Activated T-cell treated with anti-CD3 and anti-CD28 coated beads for 48 hours (primary cell): ENCODE measurements at regions not wholly inside any gene's neighbourhood (a gene's known extent, or its start where the extent isn't known, plus 50 kb on each side); places are given as distances from the start of the nearest gene placed in this dataset.

Experiments used
- DNase-seq: peaks from one replicate; pipeline ENCODE4 v3.0.0-alpha.2; 2020; ENCODE audit warnings: low read depth

GRCh38 chr19:46911456-46911855, 50.7 kb downstream of the ARHGAP35 start:
- DNase-seq = no peak

GRCh38 chr19:46913198-46913851, 52.5 kb downstream of the ARHGAP35 start:
- no peak for DNase-seq

GRCh38 chr19:46913852-46914430, 53.1 kb downstream of the ARHGAP35 start:
- no peak for DNase-seq

GRCh38 chr19:46915386-46915785, 54.6 kb downstream of the ARHGAP35 start:
- DNase-seq = no peak

- DNase-seq = peak; percentile 1
Observed at GRCh38 chr19:46917002-46917401, 56.2 kb downstream of the ARHGAP35 start.

GRCh38 chr19:46919324-46919723, 58.5 kb downstream of the ARHGAP35 start:
- DNase-seq = peak; percentile 27

GRCh38 chr19:46920362-46920761, 59.6 kb downstream of the ARHGAP35 start:
- no peak for DNase-seq

GRCh38 chr19:46921071-46921470, 60.3 kb downstream of the ARHGAP35 start:
- no peak for DNase-seq

- no peak for DNase-seq
Observed at GRCh38 chr19:46922465-46922864, 61.7 kb downstream of the ARHGAP35 start.

GRCh38 chr19:46924874-46925547, 64.2 kb downstream of the ARHGAP35 start:
- no peak for DNase-seq

GRCh38 chr19:46925548-46925950, 64.8 kb downstream of the ARHGAP35 start:
- DNase-seq = no peak

GRCh38 chr19:46926170-46927071, 65.6 kb downstream of the ARHGAP35 start:
- no peak for DNase-seq

- no peak for DNase-seq
Observed at GRCh38 chr19:46927106-46927505, 66.3 kb downstream of the ARHGAP35 start.

- DNase-seq = no peak
Observed at GRCh38 chr19:46927893-46928292, 67.1 kb downstream of the ARHGAP35 start.

GRCh38 chr19:46928951-46929350, 68.2 kb downstream of the ARHGAP35 start:
- DNase-seq = no peak

- DNase-seq = no peak
Observed at GRCh38 chr19:46931202-46931601, 70.4 kb downstream of the ARHGAP35 start.

GRCh38 chr19:46932346-46932745, 71.5 kb downstream of the ARHGAP35 start:
- no peak for DNase-seq

- no peak for DNase-seq
Observed at GRCh38 chr19:46935066-46935663, 74.4 kb downstream of the ARHGAP35 start.

- DNase-seq = no peak
Observed at GRCh38 chr19:46943150-46943946, 76.3 kb upstream of the NPAS1 start.

GRCh38 chr19:46944123-46944748, 75.4 kb upstream of the NPAS1 start:
- DNase-seq = no peak
